ENCODE measurements at regions not wholly inside any gene's neighbourhood (a gene's known extent, or its start where the extent isn't known, plus 50 kb on each side); places are given as distances from the start of the nearest gene placed in this dataset. TPM values are rescaled to one million over a fixed set of nuclear protein-coding genes. Genes with fewer than 3 reads are reported as not detected.

GRCh38 chr14:38150075-38150474 is 57.6 kb upstream of the SSTR1 start:
- POLR2A ChIA-PET: no interaction called here
- Histone ChIP-seq H2AFZ (ENCODE audit: low read depth, low read length) (no peak overlapping the region), H3K4me3 (replicated peaks in 1 of 3; ENCODE audit: insufficient read depth in 1 of 3, low read depth in 1 of 3, low read length in 3 of 3) (no peak overlapping the region), H3K9me3 (replicated peaks; ENCODE audit: control insufficient read depth, insufficient read depth, low read length) (no peaks in the 10 kb centered on the region), H3K9me1 (replicated peaks; ENCODE audit: control insufficient read depth, extremely low read depth, insufficient read depth, low read length) (no peaks in the 10 kb centered on the region), H3K36me3 (ENCODE audit: control insufficient read depth in 2 of 2, extremely low read depth in 1 of 2, insufficient read depth in 2 of 2, low read length in 2 of 2) (no peaks in the 10 kb centered on the region), H3K9ac (replicated peaks; ENCODE audit: extremely low read depth, insufficient read depth, low read length) (no peak overlapping the region), H3K79me2 (ENCODE audit: control insufficient read depth, insufficient read depth, low read length) (no peaks in the 10 kb centered on the region), H4K20me1 (replicated peaks; ENCODE audit: control insufficient read depth, extremely low read depth, insufficient read depth, low read length) (no peaks in the 10 kb centered on the region), H3K4me1 (ENCODE audit: control insufficient read depth, extremely low read depth, insufficient read depth, low read length) (no peaks in the 10 kb centered on the region), H3K4me2 (ENCODE audit: insufficient read depth, low read length) (no peak overlapping the region), H3K27me3 (ENCODE audit: control insufficient read depth in 2 of 2, insufficient read depth in 2 of 2, low read length in 2 of 2) (no peaks in the 10 kb centered on the region), H3K27ac (ENCODE audit: insufficient read depth, low read depth, low read length) (no peak overlapping the region)
- CTCF ChIA-PET: interaction anchor here (0.7 to 1.1 kb wide), 2 partner anchors 47 to 164 kb away, joined by 3 to 5 read pairs; no protein-coding TSS in a partner anchor
- DNase-seq (ENCODE audit: low read depth, low spot score) (no peak), FAIRE-seq (no peak)
- BruUV-seq (replicated peaks): no TSS peak
- intact Hi-C loops (cut with micrococcal nuclease): no loop called here
- dilution Hi-C loops (cut with MboI; ENCODE audit: extremely low pct_ligation_motif_present, low sequenced_read_pairs): no loop called here
- TF ChIP-seq GATA2 (IDR thresholded peaks at IDR 0.05; ENCODE audit: insufficient read depth, insufficient read length, low read depth, low read length) (no peak), FOS (IDR thresholded peaks at IDR 0.05; ENCODE audit: borderline replicate concordance, insufficient read depth, low read length) (no peak), POLR2AphosphoS5 (IDR thresholded peaks at IDR 0.05; ENCODE audit: insufficient read depth, low read depth, low read length) (no peak), JUN (IDR thresholded peaks at IDR 0.05; ENCODE audit: borderline replicate concordance, insufficient read depth, insufficient read length, low read depth) (no peak), CTCF (IDR thresholded peaks at IDR 0.05; ENCODE audit: extremely low read depth in 1 of 2, insufficient read depth in 1 of 2, low read depth in 1 of 2, low read length in 2 of 2) (no peak), MAX (IDR thresholded peaks at IDR 0.05; ENCODE audit: insufficient read depth, insufficient read length) (no peak), POLR2A (IDR thresholded peaks at IDR 0.05; ENCODE audit: low read depth, low read length) (no peak), MYC (IDR thresholded peaks at IDR 0.05; ENCODE audit: low read depth, low read length) (no peak), EZH2 (IDR thresholded peaks at IDR 0.05; ENCODE audit: borderline replicate concordance, low read depth, low read length, severe bottlenecking) (no peak)

Small RNA genes in the stretch of these regions (small RNA-seq; reads per million reads assigned to genes)
- gene RF00406 (ENCODE audit: insufficient read depth, insufficient read length, low read depth, low replicate concordance) (0.88 reads per million), gene RNU6-1277P (ENCODE audit: insufficient read depth, insufficient read length, low read depth, low replicate concordance) (not detected)
